ENCODE measurements at regions not wholly inside any gene's neighbourhood (a gene's known extent, or its start where the extent isn't known, plus 50 kb on each side); places are given as distances from the start of the nearest gene placed in this dataset.

GRCh38 chr13:111503905-111504695 is 183.7 kb downstream of the TEX29 start:
- TF ChIP-seq CTCF (IDR thresholded peaks at IDR 0.05) (no peak), POLR2A (IDR thresholded peaks at IDR 0.05) (no peak)

Data from uterus (tissue), 2 donors.